Keratinocyte (primary cell): ENCODE measurements at regions not wholly inside any gene's neighbourhood (a gene's known extent, or its start where the extent isn't known, plus 50 kb on each side); places are given as distances from the start of the nearest gene placed in this dataset.

Experiments used
- EZH2 ChIP-seq: IDR thresholded peaks from one replicate; pipeline ENCODE4 v1.6.1; 2012; ENCODE audit warnings: inconsistent platforms, mild to moderate bottlenecking, low read length, moderate library complexity
- TF ChIP-seq, protein P1 (sequence below), 3 experiments: IDR thresholded peaks in 1 of 3; conservative IDR thresholded peaks in 1 of 3; optimal IDR thresholded peaks in 1 of 3; 2 replicates in 2 of 3; 3 replicates in 1 of 3; pipeline versions ENCODE3 to v1.5.1; 2011; ENCODE audit warnings: low read length in 3 of 3, mild to moderate bottlenecking in 3 of 3, moderate library complexity in 2 of 3, control low read depth in 1 of 3, inconsistent platforms in 1 of 3; ENCODE audit not compliant: insufficient read depth in 2 of 3; ENCODE audit errors: extremely low read depth in 1 of 3

DNA sequence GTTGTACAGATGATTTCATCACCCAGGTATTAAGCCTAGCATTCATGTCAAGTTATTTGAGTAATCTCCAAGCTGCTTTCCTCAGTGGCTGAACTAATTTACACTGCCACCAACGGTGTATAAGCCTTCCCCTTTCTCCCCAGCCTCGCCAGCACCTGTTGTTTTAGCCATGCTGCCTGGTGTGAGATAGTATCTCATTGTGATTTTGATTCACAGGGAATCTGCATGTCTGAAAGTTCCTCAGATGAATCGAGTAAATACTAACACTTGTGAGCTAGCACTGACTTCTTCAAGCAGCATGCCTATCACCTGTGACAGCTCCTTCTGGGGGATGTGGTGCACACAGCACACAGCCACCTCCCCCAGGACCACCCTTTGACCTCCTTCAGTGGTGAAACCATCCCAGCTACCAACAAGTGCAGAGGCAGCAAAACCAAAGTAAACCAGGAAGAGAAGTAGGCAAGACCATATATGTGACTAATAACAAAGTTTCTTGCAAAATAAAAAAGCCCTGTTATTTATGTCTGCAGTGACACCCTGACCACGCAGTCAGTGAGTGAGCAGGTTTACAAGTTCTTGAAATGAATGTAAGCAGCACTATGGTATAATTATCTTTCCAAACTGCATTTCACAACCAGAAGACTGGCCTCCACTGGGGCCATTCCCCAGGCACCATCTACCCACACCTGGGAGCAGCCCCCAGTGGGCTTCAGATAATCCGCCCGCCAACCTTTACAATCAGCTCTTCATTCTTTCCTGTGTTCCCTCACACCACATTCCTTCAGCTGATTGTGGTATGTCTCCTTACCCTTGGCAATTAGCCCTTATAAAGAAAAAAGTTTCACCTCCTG is 173.8 kb downstream of the ETS2 start:
- TF ChIP-seq, protein P1, sequence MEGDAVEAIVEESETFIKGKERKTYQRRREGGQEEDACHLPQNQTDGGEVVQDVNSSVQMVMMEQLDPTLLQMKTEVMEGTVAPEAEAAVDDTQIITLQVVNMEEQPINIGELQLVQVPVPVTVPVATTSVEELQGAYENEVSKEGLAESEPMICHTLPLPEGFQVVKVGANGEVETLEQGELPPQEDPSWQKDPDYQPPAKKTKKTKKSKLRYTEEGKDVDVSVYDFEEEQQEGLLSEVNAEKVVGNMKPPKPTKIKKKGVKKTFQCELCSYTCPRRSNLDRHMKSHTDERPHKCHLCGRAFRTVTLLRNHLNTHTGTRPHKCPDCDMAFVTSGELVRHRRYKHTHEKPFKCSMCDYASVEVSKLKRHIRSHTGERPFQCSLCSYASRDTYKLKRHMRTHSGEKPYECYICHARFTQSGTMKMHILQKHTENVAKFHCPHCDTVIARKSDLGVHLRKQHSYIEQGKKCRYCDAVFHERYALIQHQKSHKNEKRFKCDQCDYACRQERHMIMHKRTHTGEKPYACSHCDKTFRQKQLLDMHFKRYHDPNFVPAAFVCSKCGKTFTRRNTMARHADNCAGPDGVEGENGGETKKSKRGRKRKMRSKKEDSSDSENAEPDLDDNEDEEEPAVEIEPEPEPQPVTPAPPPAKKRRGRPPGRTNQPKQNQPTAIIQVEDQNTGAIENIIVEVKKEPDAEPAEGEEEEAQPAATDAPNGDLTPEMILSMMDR (optimal IDR thresholded peaks at IDR 0.05 in 1 of 3, IDR thresholded peaks at IDR 0.05 in 1 of 3, conservative IDR thresholded peaks at IDR 0.05 in 1 of 3; ENCODE audit: extremely low read depth in 1 of 3, insufficient read depth in 2 of 3, low read length in 3 of 3): no peak
- no peak for TF ChIP-seq EZH2
